Trophoblast cell (in vitro differentiated cells and primary cell): ENCODE measurements at regions not wholly inside any gene's neighbourhood (a gene's known extent, or its start where the extent isn't known, plus 50 kb on each side); places are given as distances from the start of the nearest gene placed in this dataset.

ENCODE experiments used
- DNase-seq, 2 donors: peaks; one replicate each; pipeline ENCODE4 v3.0.0-alpha.2; 2016
- H2AFZ ChIP-seq: 2 replicates; pipeline ENCODE4 v1.6.1; 2013; ENCODE audit warnings: low read length, moderate library complexity, mild to moderate bottlenecking; ENCODE audit not compliant: insufficient read depth, poor library complexity
- H2AK5ac ChIP-seq: 2 replicates; pipeline ENCODE4 v1.6.1; 2013; ENCODE audit warnings: mild to moderate bottlenecking, low read length
- H2BK120ac ChIP-seq: 2 replicates; pipeline ENCODE4 v1.6.1; 2013; ENCODE audit warnings: low read length, mild to moderate bottlenecking, moderate library complexity; ENCODE audit not compliant: insufficient read depth, poor library complexity
- H2BK12ac ChIP-seq: 2 replicates; pipeline ENCODE4 v1.6.1; 2013; ENCODE audit warnings: mild to moderate bottlenecking, low read length, moderate library complexity
- H2BK5ac ChIP-seq: 2 replicates; pipeline ENCODE4 v1.6.1; 2013; ENCODE audit warnings: low read length, low read depth, moderate library complexity, mild to moderate bottlenecking; ENCODE audit not compliant: poor library complexity
- H3K14ac ChIP-seq: 2 replicates; pipeline ENCODE4 v1.6.1; 2013; ENCODE audit warnings: mild to moderate bottlenecking, low read length
- H3K18ac ChIP-seq: 2 replicates; pipeline ENCODE4 v1.6.1; 2013; ENCODE audit warnings: mild to moderate bottlenecking, low read length
- H3K23ac ChIP-seq: 2 replicates; pipeline ENCODE4 v1.6.1; 2013; ENCODE audit warnings: low read length
- H3K27ac ChIP-seq: 2 replicates; pipeline ENCODE4 v1.5.1; 2013; ENCODE audit warnings: low read depth, mild to moderate bottlenecking, inconsistent platforms, low read length, moderate library complexity
- H3K27me3 ChIP-seq: 2 replicates; pipeline ENCODE4 v1.6.1; 2013; ENCODE audit warnings: inconsistent platforms, mild to moderate bottlenecking, low read length, moderate library complexity; ENCODE audit not compliant: insufficient read depth
- H3K36me3 ChIP-seq, 2 experiments: 1 replicate in 1 of 2; 2 replicates in 1 of 2; pipeline ENCODE4 v1.6.1; 2013; ENCODE audit warnings: low read length in 2 of 2, mild to moderate bottlenecking in 2 of 2, moderate library complexity in 1 of 2; ENCODE audit not compliant: insufficient read depth in 2 of 2, control insufficient read depth in 1 of 2
- H3K4ac ChIP-seq: 2 replicates; pipeline ENCODE4 v1.6.1; 2013; ENCODE audit warnings: low read depth, mild to moderate bottlenecking, low read length, moderate library complexity
- H3K4me1 ChIP-seq, 2 experiments: 1 replicate in 1 of 2; 2 replicates in 1 of 2; pipeline ENCODE4 v1.6.1; 2013; ENCODE audit warnings: low read length in 2 of 2, mild to moderate bottlenecking in 2 of 2, moderate library complexity in 1 of 2; ENCODE audit not compliant: insufficient read depth in 2 of 2, control insufficient read depth in 1 of 2
- H3K4me2 ChIP-seq: 2 replicates; pipeline ENCODE4 v1.6.1; 2013; ENCODE audit warnings: inconsistent platforms, mild to moderate bottlenecking, low read length, moderate library complexity
- H3K4me3 ChIP-seq: 2 replicates; pipeline ENCODE4 v1.5.1; 2013; ENCODE audit warnings: mild to moderate bottlenecking, low read depth, low read length, inconsistent platforms
- H3K79me1 ChIP-seq: one replicate; pipeline ENCODE4 v1.6.1; 2013; ENCODE audit warnings: low read length
- H3K79me2 ChIP-seq: 2 replicates; pipeline ENCODE4 v1.6.1; 2013; ENCODE audit warnings: low read length, mild to moderate bottlenecking; ENCODE audit not compliant: control insufficient read depth, insufficient read depth, poor library complexity
- H3K9ac ChIP-seq: 2 replicates; pipeline ENCODE4 v1.6.1; 2013; ENCODE audit warnings: mild to moderate bottlenecking, low read length
- H3K9me3 ChIP-seq: 2 replicates; pipeline ENCODE4 v1.6.1; 2013; ENCODE audit warnings: low read depth, mild to moderate bottlenecking, control low read depth, inconsistent platforms, low read length; ENCODE audit not compliant: insufficient read depth
- H4K12ac ChIP-seq: 2 replicates; pipeline ENCODE4 v1.6.1; 2013; ENCODE audit warnings: low read depth, mild to moderate bottlenecking, low read length, moderate library complexity
- H4K8ac ChIP-seq: 2 replicates; pipeline ENCODE4 v1.6.1; 2013; ENCODE audit warnings: low read depth, mild to moderate bottlenecking, low read length, moderate library complexity
- H4K91ac ChIP-seq: one replicate; pipeline ENCODE4 v1.6.1; 2013; ENCODE audit warnings: low read depth, mild to moderate bottlenecking, low read length, moderate library complexity
- WGBS: extraction: QIAGEN DNeasy Blood & Tissue Kit; methylation state at CpG from one replicate; pipeline ENCODE4 v1.1.7; 2013; ENCODE audit warnings: missing lambda C conversion rate; ENCODE audit not compliant: insufficient read length, insufficient coverage; ENCODE audit errors: extremely low coverage; 5-methylcytosine and 5-hydroxymethylcytosine counted together

DNA sequence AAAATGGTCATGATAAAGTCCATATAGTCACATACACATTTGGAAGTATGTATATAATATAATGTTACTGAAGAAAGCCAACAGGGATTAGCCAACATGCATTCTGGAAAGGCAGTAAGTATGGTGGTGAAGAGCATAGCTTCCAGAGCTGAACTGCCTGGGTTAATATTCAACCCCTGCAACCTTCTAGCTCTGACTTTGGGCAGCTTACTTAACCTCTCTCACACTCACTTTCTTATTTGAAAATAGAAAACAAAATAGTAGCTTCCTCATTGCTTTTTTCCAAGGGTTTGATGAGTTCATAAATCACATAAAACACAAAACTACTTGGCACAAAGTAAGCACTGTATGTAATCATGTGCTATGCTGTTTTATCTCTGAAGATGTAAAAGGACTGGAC is 216.4 kb downstream of the CHIC2 start:
- no peak overlapping the region for H3K4me2 ChIP-seq
- H3K4me1 ChIP-seq, result peaks cover 0 to 3% of the 10 kb centered on the region in 2 experiments
- H2BK120ac ChIP-seq, result no peak overlapping the region
- H3K14ac ChIP-seq, result no peak overlapping the region
- no peak overlapping the region for H2BK12ac ChIP-seq
- no peak overlapping the region for H4K8ac ChIP-seq
- no peak overlapping the region for H3K23ac ChIP-seq
- no peak overlapping the region for H3K27ac ChIP-seq
- no peak overlapping the region for H2AK5ac ChIP-seq
- no peaks in the 10 kb centered on the region for H3K27me3 ChIP-seq
- H3K36me3 ChIP-seq, result no peaks in the 10 kb centered on the region
- no peaks in the 10 kb centered on the region for H3K9me3 ChIP-seq
- no peak overlapping the region for H4K12ac ChIP-seq
- DNase-seq, result no peak
- H3K18ac ChIP-seq, result no peak overlapping the region
- H3K4ac ChIP-seq, result no peak overlapping the region
- H3K79me1 ChIP-seq, result no peaks in the 10 kb centered on the region
- H2AFZ ChIP-seq, result no peak overlapping the region
- H3K79me2 ChIP-seq, result no peaks in the 10 kb centered on the region
- no peak overlapping the region for H3K9ac ChIP-seq
- no peak overlapping the region for H3K4me3 ChIP-seq
- no peak overlapping the region for H2BK5ac ChIP-seq
- H4K91ac ChIP-seq, result no peak overlapping the region

DNA sequence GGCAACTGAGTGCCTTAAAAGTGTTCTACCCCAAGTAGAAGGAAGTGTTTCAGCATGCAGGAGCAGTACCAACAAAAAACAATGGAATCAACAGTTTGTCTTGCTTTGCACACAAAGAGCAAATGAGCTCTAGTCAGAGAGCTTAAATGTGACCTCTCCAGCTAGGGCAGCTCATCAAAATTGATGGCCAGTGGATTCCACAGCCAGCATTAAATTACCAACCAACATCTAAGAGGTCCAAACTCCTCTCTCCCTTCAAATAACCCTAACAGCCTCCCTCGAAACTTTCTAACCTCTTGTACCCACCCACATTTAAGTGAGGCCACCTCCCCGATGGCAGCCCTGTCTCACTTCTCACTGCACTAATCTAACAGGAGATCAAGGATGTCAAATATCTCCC is 219.9 kb downstream of the CHIC2 start:
- no peak overlapping the region for H2AFZ ChIP-seq
- no peak overlapping the region for H3K27ac ChIP-seq
- no peak for DNase-seq
- H4K8ac ChIP-seq, result no peak overlapping the region
- H3K9ac ChIP-seq, result no peak overlapping the region
- no peak overlapping the region for H3K14ac ChIP-seq
- H2BK5ac ChIP-seq, result no peak overlapping the region
- H4K91ac ChIP-seq, result no peak overlapping the region
- H3K18ac ChIP-seq, result no peak overlapping the region
- H3K79me2 ChIP-seq, result no peaks in the 10 kb centered on the region
- H3K23ac ChIP-seq, result no peak overlapping the region
- H3K9me3 ChIP-seq, result no peaks in the 10 kb centered on the region
- no peaks in the 10 kb centered on the region for H3K27me3 ChIP-seq
- H3K4me2 ChIP-seq, result no peak overlapping the region
- no CpG with 5 or more reads among the region's 2 CpGs for WGBS
- H4K12ac ChIP-seq, result no peak overlapping the region
- H3K4ac ChIP-seq, result no peak overlapping the region
- no peak overlapping the region for H3K4me3 ChIP-seq
- no peaks in the 10 kb centered on the region for H3K36me3 ChIP-seq
- no peak overlapping the region for H2AK5ac ChIP-seq
- no peak overlapping the region for H2BK120ac ChIP-seq
- H2BK12ac ChIP-seq, result no peak overlapping the region
- no peaks in the 10 kb centered on the region for H3K79me1 ChIP-seq
- H3K4me1 ChIP-seq, result peaks cover 0 to 3% of the 10 kb centered on the region in 2 experiments

DNA sequence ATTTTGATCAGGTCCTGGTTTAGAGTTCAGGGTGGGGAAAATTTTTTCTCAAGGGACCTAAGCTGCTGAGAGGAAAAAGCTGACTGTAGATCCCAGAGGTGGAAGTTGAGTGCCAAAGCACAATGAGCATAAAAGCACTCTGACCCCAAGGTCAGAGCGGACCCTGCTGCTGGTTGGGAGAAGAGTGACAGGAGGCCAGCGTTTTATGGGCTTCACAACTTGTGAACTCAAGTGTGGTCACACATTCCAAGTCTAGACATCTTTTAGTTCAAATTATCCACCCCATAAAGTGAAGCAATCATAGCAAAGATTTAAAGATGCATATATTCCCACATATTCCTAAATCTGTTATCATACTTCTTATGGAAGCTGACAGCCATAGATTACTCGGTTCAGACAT is 220.3 kb downstream of the CHIC2 start:
- H3K9me3 ChIP-seq, result no peaks in the 10 kb centered on the region
- peaks cover 0 to 3% of the 10 kb centered on the region in 2 experiments for H3K4me1 ChIP-seq
- no peak overlapping the region for H2AFZ ChIP-seq
- H3K36me3 ChIP-seq, result no peaks in the 10 kb centered on the region
- H3K79me2 ChIP-seq, result no peaks in the 10 kb centered on the region
- H4K12ac ChIP-seq, result no peak overlapping the region
- no peak overlapping the region for H4K91ac ChIP-seq
- no peak overlapping the region for H3K9ac ChIP-seq
- H3K23ac ChIP-seq, result no peak overlapping the region
- H3K4ac ChIP-seq, result no peak overlapping the region
- no peak overlapping the region for H3K4me2 ChIP-seq
- H2BK5ac ChIP-seq, result no peak overlapping the region
- no peak overlapping the region for H2BK12ac ChIP-seq
- DNase-seq, result no peak
- H3K27me3 ChIP-seq, result no peaks in the 10 kb centered on the region
- H3K79me1 ChIP-seq, result no peaks in the 10 kb centered on the region
- H4K8ac ChIP-seq, result no peak overlapping the region
- H3K4me3 ChIP-seq, result no peak overlapping the region
- H3K14ac ChIP-seq, result no peak overlapping the region
- no peak overlapping the region for H2AK5ac ChIP-seq
- no peak overlapping the region for H3K27ac ChIP-seq
- WGBS, result no CpG with 5 or more reads among the region's 3 CpGs
- no peak overlapping the region for H2BK120ac ChIP-seq
- H3K18ac ChIP-seq, result no peak overlapping the region

DNA sequence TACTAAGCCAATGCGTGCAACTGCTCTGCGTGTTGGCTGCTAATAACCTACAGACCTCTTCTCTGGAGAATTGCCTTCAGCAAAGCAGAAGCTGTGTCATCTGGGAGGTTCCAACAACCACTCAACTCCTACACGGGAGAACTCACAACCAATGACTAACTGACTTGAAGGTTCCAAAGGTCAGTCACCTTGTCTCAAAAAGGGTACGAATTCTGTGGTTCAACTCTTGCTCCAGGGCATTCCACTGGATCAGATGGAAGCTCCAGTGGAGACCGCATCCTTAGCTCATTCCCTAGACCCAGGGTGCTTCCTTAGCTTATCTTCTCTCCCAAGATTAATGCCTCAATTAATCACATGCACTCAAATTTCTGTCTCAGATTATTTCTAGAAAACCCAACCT is 222.7 kb downstream of the CHIC2 start:
- Histone ChIP-seq H2BK120ac (no peak overlapping the region), H3K27ac (no peak overlapping the region), H3K4me3 (no peak overlapping the region), H3K18ac (no peak overlapping the region), H3K4ac (no peak overlapping the region), H4K91ac (no peak overlapping the region), H3K36me3 (no peaks in the 10 kb centered on the region), H2BK12ac (no peak overlapping the region), H3K27me3 (no peaks in the 10 kb centered on the region), H3K79me2 (no peaks in the 10 kb centered on the region), H4K8ac (no peak overlapping the region), H2BK5ac (no peak overlapping the region), H3K4me1 (no peaks in the 10 kb centered on the region), H2AFZ (no peak overlapping the region), H3K23ac (no peak overlapping the region), H3K9me3 (no peaks in the 10 kb centered on the region), H3K14ac (no peak overlapping the region), H3K4me2 (no peak overlapping the region), H2AK5ac (no peak overlapping the region), H3K9ac (no peak overlapping the region), H3K79me1 (no peaks in the 10 kb centered on the region), H4K12ac (no peak overlapping the region)
- no peak for DNase-seq
- no CpG with 5 or more reads among the region's 5 CpGs for WGBS
